GF-D8 (cell line): ENCODE measurements at regions not wholly inside any gene's neighbourhood (a gene's known extent, or its start where the extent isn't known, plus 50 kb on each side); places are given as distances from the start of the nearest gene placed in this dataset.

ENCODE experiments used
- DNase-seq: peaks from one replicate; lab custom pipeline; 2025; lab: John Stamatoyannopoulos, UW

DNA sequence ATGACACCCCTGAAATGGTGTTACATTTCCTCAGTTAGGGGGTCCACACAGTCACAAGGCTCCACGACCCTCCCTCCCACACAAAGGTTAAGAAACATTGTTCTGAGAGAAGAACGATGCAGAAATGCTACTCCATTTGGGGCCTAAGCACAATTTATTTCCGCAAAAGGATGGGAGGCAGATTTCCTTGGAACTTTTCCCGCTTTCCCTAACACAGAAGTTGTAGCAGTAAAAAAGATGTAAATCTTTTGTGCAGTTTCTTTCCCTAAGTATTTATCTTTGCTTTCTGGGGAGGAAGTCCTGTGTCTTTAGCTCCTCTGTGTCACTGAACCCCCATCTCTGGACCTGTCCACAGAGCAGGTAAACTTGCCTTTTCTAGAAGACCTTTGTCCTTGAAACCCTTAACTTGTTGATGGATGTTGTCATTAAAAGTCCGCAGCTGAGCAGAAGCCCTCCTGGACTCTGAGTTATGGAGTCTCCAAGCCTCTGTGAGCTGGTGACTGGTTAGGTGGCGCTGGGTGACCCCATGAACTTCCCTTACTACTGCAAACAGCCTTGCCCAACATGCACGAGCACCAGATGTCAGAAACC, 67.2 kb upstream of the SHISA3 start:
- DNase-seq, result no peak

- no peak for DNase-seq
These were observed 66.2 kb upstream of the SHISA3 start for GRCh38 chr4:42331040-42331439.

GRCh38 chr4:42331914-42332368, 65.3 kb upstream of the SHISA3 start:
- no peak for DNase-seq

DNA sequence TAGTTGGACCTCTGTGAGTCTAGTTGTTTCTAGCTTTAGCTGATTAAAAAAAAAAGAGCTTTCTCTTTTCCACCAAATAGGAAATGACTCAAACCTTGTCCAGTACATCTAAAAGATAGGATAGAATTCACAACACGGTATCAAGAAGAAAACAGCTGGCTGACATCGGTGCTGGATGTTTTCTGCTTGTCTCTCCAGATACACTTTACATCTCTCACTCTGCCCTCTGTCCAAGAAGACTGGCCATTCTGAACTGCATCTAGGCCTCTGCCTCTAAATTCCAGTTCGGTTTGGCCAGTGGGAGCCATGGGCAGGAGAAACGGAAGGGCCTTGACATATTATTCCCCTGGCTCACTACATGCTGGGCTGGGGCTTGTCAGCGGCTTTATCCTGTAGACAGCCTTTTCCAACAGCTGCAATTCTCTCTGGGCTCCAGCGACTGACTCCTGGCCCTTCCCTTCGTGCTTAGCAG, 57.3 kb upstream of the SHISA3 start:
- DNase-seq, result no peak

DNA sequence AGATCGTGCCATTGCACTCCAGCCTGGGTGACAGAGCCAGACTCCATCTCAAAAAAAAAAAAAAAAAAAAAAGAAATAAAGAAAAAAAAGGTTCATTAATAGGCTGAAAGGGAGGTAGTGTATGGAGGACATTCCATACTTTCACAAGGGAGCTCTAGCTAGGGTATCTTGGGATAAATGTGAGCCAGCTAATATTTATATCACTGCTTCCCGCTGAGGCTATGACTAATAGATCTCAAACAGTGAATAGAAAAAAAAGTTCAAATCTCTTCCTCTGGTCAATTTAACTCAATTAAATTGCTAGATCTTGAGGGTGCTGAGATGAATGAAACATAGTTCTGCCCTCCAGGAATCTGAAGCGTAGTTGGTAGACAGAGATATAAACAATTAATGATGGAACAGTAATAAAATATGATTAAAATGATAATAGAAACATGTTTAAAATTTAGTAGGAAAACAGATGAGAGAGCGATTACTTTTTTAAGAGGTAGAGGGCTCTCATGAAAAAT, 55.7 kb upstream of the SHISA3 start:
- no peak for DNase-seq

- DNase-seq, result no peak
These were observed 54.8 kb upstream of the SHISA3 start for GRCh38 chr4:42342459-42342858.

DNA sequence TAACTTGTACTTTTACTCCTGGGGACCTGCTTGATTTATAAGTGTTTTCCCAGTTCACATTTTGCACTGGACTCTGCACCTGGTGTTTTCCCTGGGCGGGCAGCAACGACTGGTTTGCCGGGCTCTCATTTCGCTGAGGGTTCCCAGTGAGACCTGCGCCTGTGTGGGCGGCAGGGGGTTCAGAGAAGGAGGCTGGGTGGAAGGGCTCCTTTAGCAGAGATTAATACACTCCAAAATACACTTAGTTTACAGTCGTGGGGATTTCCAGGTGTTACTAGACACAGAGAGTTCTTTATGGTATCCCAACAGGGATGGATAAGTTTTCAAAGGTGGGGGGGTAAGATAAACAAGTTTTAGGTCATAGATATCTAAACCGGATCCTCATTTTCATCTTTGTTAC, 53.0 kb upstream of the SHISA3 start:
- DNase-seq, result no peak

GRCh38 chr4:42344749-42345148, 52.5 kb upstream of the SHISA3 start:
- no peak for DNase-seq

- no peak for DNase-seq
These were observed 51.2 kb upstream of the SHISA3 start for GRCh38 chr4:42345962-42346544.

GRCh38 chr4:42347076-42347475, 50.2 kb upstream of the SHISA3 start:
- no peak for DNase-seq
